Osteocyte (in vitro differentiated cells): ENCODE measurements at regions not wholly inside any gene's neighbourhood (a gene's known extent, or its start where the extent isn't known, plus 50 kb on each side); places are given as distances from the start of the nearest gene placed in this dataset.

ENCODE experiments used
- DNase-seq: peaks from one replicate; pipeline ENCODE4 v3.0.0; 2021; ENCODE audit warnings: mixed read lengths; ENCODE audit not compliant: unreplicated experiment; ENCODE audit errors: extremely low spot score
- H3K27ac Mint-ChIP-seq: one replicate; pipeline ENCODE4 v1.8.0; 2021; ENCODE audit warnings: mild to moderate bottlenecking, mixed read lengths; ENCODE audit not compliant: unreplicated experiment
- H3K27me3 Mint-ChIP-seq: one replicate; pipeline ENCODE4 v1.8.0; 2021; ENCODE audit warnings: mixed read lengths; ENCODE audit not compliant: unreplicated experiment
- H3K36me3 Mint-ChIP-seq: one replicate; pipeline ENCODE4 v1.8.0; 2021; ENCODE audit warnings: mixed read lengths; ENCODE audit not compliant: unreplicated experiment
- H3K4me1 Mint-ChIP-seq: one replicate; pipeline ENCODE4 v1.8.0; 2021; ENCODE audit warnings: mixed read lengths; ENCODE audit not compliant: unreplicated experiment
- H3K4me3 Mint-ChIP-seq: one replicate; pipeline ENCODE4 v1.8.0; 2021; ENCODE audit warnings: mild to moderate bottlenecking, moderate library complexity, mixed read lengths; ENCODE audit not compliant: unreplicated experiment
- H3K9me3 Mint-ChIP-seq: one replicate; pipeline ENCODE4 v1.8.0; 2021; ENCODE audit warnings: mixed read lengths; ENCODE audit not compliant: unreplicated experiment
- CTCF ChIP-seq: fragments of 200-600 bp; sonication (generic); IDR thresholded peaks from 2 replicates; pipeline ENCODE4 v1.5.0; 2021; ENCODE audit warnings: antibody characterized with exemption, mild to moderate bottlenecking, moderate library complexity

GRCh38 chr17:68686108-68686988 lies 85.2 kb upstream of the FAM20A start:
- no peak for DNase-seq
- Mint-ChIP-seq H3K36me3 (no peaks in the 10 kb centered on the region), H3K4me3 (no peak overlapping the region), H3K4me1 (peaks cover 4% of the 10 kb centered on the region), H3K27me3 (peaks cover 12% of the 10 kb centered on the region), H3K27ac (no peak overlapping the region), H3K9me3 (peaks cover 4% of the 10 kb centered on the region)
- no peak for TF ChIP-seq CTCF

GRCh38 chr17:68684949-68685357 lies 83.8 kb upstream of the FAM20A start:
- H3K36me3 Mint-ChIP-seq = no peaks in the 10 kb centered on the region
- no peak for DNase-seq
- TF ChIP-seq CTCF = no peak
- peaks cover 4% of the 10 kb centered on the region for H3K4me1 Mint-ChIP-seq
- H3K27me3 Mint-ChIP-seq = peaks cover 12% of the 10 kb centered on the region
- no peak overlapping the region for H3K27ac Mint-ChIP-seq
- peaks cover 4% of the 10 kb centered on the region for H3K9me3 Mint-ChIP-seq
- no peak overlapping the region for H3K4me3 Mint-ChIP-seq

- H3K36me3 Mint-ChIP-seq = no peaks in the 10 kb centered on the region
Observed at GRCh38 chr17:68682903-68683302, 81.7 kb upstream of the FAM20A start.

GRCh38 chr17:68679882-68680281 lies 78.7 kb upstream of the FAM20A start:
- no peak for DNase-seq
- Mint-ChIP-seq H3K36me3 (no peaks in the 10 kb centered on the region), H3K4me1 (no peaks in the 10 kb centered on the region), H3K4me3 (no peak overlapping the region), H3K9me3 (peaks cover 8% of the 10 kb centered on the region), H3K27ac (no peak overlapping the region), H3K27me3 (peaks cover 5% of the 10 kb centered on the region)
- no peak for TF ChIP-seq CTCF

More at GRCh38 chr17:68682903-68683302, 81.7 kb upstream of the FAM20A start:
- TF ChIP-seq CTCF = no peak
- Mint-ChIP-seq H3K27ac (no peak overlapping the region), H3K4me3 (no peak overlapping the region), H3K9me3 (peaks cover 8% of the 10 kb centered on the region), H3K27me3 (peaks cover 9% of the 10 kb centered on the region), H3K4me1 (peaks cover 4% of the 10 kb centered on the region)
- DNase-seq = no peak

- Mint-ChIP-seq H3K27ac (no peak overlapping the region), H3K36me3 (no peaks in the 10 kb centered on the region), H3K4me1 (no peaks in the 10 kb centered on the region), H3K9me3 (peaks cover 4% of the 10 kb centered on the region), H3K27me3 (peaks cover 12% of the 10 kb centered on the region), H3K4me3 (no peak overlapping the region)
- TF ChIP-seq CTCF = no peak
- DNase-seq = no peak
Observed at GRCh38 chr17:68676856-68677255, 75.7 kb upstream of the FAM20A start.
